Thyroid gland (tissue), 4 donors: ENCODE measurements at regions not wholly inside any gene's neighbourhood (a gene's known extent, or its start where the extent isn't known, plus 50 kb on each side); places are given as distances from the start of the nearest gene placed in this dataset. TPM values are rescaled to one million over a fixed set of nuclear protein-coding genes. Genes with fewer than 3 reads are reported as not detected.

Experiments
- DNase-seq, 2 donors: peaks; one replicate each; pipeline ENCODE4 v3.0.0-alpha.2; 2019
- H3K27ac ChIP-seq, 3 donors: fragments of 200-600 bp; sonication (generic); 1 replicate in 2 of 3; 2 replicates in 1 of 3; pipeline ENCODE4 v1.5.1; 2016 to 2019; ENCODE audit warnings: mild to moderate bottlenecking in 1 of 3, moderate library complexity in 1 of 3
- H3K27me3 ChIP-seq: fragments of 200-600 bp; sonication (generic); one replicate; pipeline ENCODE4 v1.5.1; 2019
- H3K36me3 ChIP-seq, 2 donors: fragments of 200-600 bp; sonication (generic); one replicate each; pipeline ENCODE4 v1.5.1; 2016 to 2019
- H3K4me1 ChIP-seq, 2 donors: fragments of 200-600 bp; sonication (generic); one replicate each; pipeline ENCODE4 v1.5.1; 2017 to 2019
- H3K4me3 ChIP-seq, 3 donors: fragments of 200-600 bp; sonication (generic); replicated peaks in 1 of 3; 1 replicate in 2 of 3; 2 replicates in 1 of 3; pipeline ENCODE4 v1.5.1; 2016; ENCODE audit warnings: mild to moderate bottlenecking in 1 of 3
- H3K9me3 ChIP-seq: fragments of 200-600 bp; sonication (generic); one replicate; pipeline ENCODE4 v1.5.1; 2017
- POLR2A ChIP-seq, 2 donors: fragments of 450-650 bp; IDR thresholded peaks; one replicate each; pipeline ENCODE4 v1.6.1; 2017; ENCODE audit warnings: antibody characterized with exemption in 2 of 2, mild to moderate bottlenecking in 2 of 2, moderate library complexity in 1 of 2
- WGBS, 2 donors: methylation state at CpG; one replicate each; pipeline ENCODE4 v1.1.5; 2017; 5-methylcytosine and 5-hydroxymethylcytosine counted together
- intact Hi-C: fragments of 100-400 bp; cut with DNase I; formaldehyde crosslinking; loops from one replicate; pipeline ENCODE4 v1.15.1; 2023
- microRNA counts, 2 donors: library from miRNA; unstranded; fragments of <30 nt; microRNA quantifications; one replicate each; lab custom pipeline; 2016 to 2017
- microRNA-seq: library from miRNA; unstranded; fragments of <30 nt; microRNA quantifications from one replicate; pipeline ENCODE4, GENCODE V29; 2016
- small RNA-seq: library from RNA; depleted of rRNA; stranded (forward); fragments of <200 nt; gene quantifications from one replicate; pipeline ENCODE3, GENCODE V24; 2016
- TF ChIP-seq, protein P1 (sequence below), 6 experiments: fragments of 200-600 bp in 3 of 6; fragments of 450-650 bp in 3 of 6; sonication (generic) in 3 of 6; IDR thresholded peaks; one replicate each; pipeline ENCODE4 v1.5.1; 2016 to 2019; ENCODE audit warnings: antibody characterized with exemption in 6 of 6, mild to moderate bottlenecking in 2 of 6, inconsistent platforms in 1 of 6, moderate library complexity in 1 of 6

- DNase-seq: no peak
- Histone ChIP-seq H3K4me3 (no peak overlapping the region), H3K4me1 (no peaks in the 10 kb centered on the region), H3K27ac (no peak overlapping the region), H3K9me3 (no peaks in the 10 kb centered on the region), H3K27me3 (no peaks in the 10 kb centered on the region), H3K36me3 (no peaks in the 10 kb centered on the region)
- 87% methylated on average over 2 of the region's 2 CpGs for WGBS, 2 donors
- no peak for TF ChIP-seq POLR2A (IDR thresholded peaks at IDR 0.05)
- TF ChIP-seq, protein P1, sequence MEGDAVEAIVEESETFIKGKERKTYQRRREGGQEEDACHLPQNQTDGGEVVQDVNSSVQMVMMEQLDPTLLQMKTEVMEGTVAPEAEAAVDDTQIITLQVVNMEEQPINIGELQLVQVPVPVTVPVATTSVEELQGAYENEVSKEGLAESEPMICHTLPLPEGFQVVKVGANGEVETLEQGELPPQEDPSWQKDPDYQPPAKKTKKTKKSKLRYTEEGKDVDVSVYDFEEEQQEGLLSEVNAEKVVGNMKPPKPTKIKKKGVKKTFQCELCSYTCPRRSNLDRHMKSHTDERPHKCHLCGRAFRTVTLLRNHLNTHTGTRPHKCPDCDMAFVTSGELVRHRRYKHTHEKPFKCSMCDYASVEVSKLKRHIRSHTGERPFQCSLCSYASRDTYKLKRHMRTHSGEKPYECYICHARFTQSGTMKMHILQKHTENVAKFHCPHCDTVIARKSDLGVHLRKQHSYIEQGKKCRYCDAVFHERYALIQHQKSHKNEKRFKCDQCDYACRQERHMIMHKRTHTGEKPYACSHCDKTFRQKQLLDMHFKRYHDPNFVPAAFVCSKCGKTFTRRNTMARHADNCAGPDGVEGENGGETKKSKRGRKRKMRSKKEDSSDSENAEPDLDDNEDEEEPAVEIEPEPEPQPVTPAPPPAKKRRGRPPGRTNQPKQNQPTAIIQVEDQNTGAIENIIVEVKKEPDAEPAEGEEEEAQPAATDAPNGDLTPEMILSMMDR (IDR thresholded peaks at IDR 0.05): no peak
- intact Hi-C loops: no loop called here
Measured at GRCh38 chr9:119436261-119436660, 67.0 kb upstream of the BRINP1 start.

DNA sequence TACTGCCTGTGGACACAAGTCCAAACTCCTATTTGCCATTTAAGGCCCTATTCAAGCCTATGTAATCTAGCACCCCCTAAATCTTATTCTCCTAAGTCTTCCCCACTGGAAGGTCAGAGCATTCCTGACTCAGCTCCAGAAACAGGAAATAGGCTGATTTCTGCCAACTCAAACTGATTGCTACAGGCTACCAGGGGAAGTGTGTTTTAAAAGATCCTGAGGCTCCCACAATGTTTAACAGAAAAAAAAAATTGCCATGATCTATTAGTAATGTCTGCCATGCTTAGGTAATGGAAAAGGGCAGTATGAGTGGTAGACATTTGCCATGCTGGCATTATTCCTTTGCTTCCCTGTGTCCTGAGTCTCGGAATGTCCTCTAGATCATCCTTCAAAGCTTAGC is 65.8 kb upstream of the BRINP1 start:
- DNase-seq: no peak
- TF ChIP-seq POLR2A (IDR thresholded peaks at IDR 0.05): no peak
- TF ChIP-seq, protein P1 (IDR thresholded peaks at IDR 0.05): no peak
- H3K36me3 ChIP-seq: no peaks in the 10 kb centered on the region
- no peak overlapping the region for H3K4me3 ChIP-seq
- H3K9me3 ChIP-seq: no peaks in the 10 kb centered on the region
- 68 to 82% methylated on average over 1 of the region's 1 CpG for WGBS, 2 donors
- no peaks in the 10 kb centered on the region for H3K4me1 ChIP-seq
- H3K27ac ChIP-seq: no peak overlapping the region
- H3K27me3 ChIP-seq: no peaks in the 10 kb centered on the region
- intact Hi-C loops: no loop called here

DNA sequence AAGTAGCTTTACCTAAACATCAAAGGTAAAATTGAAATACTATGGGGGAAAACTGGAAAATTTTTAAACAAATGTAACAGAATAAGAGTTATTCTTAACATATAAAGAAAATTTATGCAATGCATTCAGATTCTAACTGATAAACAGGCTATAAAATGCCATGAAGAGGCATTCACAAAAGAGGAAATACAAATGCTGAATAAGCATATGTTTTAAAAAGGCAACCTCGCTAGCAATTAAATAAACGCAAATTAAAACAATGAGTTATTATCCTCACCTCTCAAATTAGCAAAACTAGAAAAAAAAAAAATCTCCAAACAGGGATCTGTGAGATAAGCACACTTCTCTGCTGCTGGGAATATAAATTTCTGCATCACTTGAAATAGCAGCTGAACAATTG is 63.2 kb upstream of the BRINP1 start:
- H3K27me3 ChIP-seq: no peaks in the 10 kb centered on the region
- H3K36me3 ChIP-seq: no peaks in the 10 kb centered on the region
- DNase-seq: no peak
- H3K27ac ChIP-seq: no peak overlapping the region
- intact Hi-C loops: no loop called here
- TF ChIP-seq POLR2A (IDR thresholded peaks at IDR 0.05): no peak
- TF ChIP-seq, protein P1 (IDR thresholded peaks at IDR 0.05): no peak
- H3K4me3 ChIP-seq: no peak overlapping the region
- no peaks in the 10 kb centered on the region for H3K9me3 ChIP-seq
- no peaks in the 10 kb centered on the region for H3K4me1 ChIP-seq
- WGBS, 2 donors: 68 to 84% methylated on average over 2 of the region's 2 CpGs

- intact Hi-C loops: no loop called here
- no peak for DNase-seq
- no peak for TF ChIP-seq POLR2A (IDR thresholded peaks at IDR 0.05)
- TF ChIP-seq, protein P1 (IDR thresholded peaks at IDR 0.05): no peak
- no peaks in the 10 kb centered on the region for H3K27me3 ChIP-seq
- H3K36me3 ChIP-seq: no peaks in the 10 kb centered on the region
- no peaks in the 10 kb centered on the region for H3K4me1 ChIP-seq
- H3K27ac ChIP-seq: no peak overlapping the region
- no peaks in the 10 kb centered on the region for H3K9me3 ChIP-seq
- 73 to 79% methylated on average over 4 of the region's 4 CpGs for WGBS, 2 donors
- H3K4me3 ChIP-seq: no peak overlapping the region
Measured at GRCh38 chr9:119429302-119429701, 60.1 kb upstream of the BRINP1 start.

DNA sequence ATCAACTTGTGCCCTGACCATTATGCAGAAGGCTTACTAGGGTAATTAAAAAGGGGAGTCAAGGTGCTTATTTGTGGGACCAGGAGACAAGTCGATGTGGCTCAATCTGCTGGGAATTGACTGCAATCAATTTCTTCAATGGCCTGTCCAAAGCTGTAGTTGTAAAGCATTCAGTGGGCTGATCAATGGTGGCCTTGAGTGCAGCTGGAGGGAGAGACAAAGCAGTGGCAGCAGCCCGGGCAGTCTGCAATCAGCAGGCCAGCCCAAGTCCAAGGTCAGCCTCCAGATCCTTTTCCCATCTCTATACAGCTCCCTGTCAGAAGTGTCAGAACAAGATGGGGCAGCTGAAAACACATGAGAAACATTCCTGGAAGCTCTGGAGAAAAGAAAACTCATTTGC is 51.0 kb upstream of the BRINP1 start:
- no peaks in the 10 kb centered on the region for H3K36me3 ChIP-seq
- 64 to 69% methylated on average over 2 of the region's 2 CpGs for WGBS, 2 donors
- no peak for TF ChIP-seq POLR2A (IDR thresholded peaks at IDR 0.05)
- TF ChIP-seq, protein P1 (IDR thresholded peaks at IDR 0.05): no peak
- H3K4me3 ChIP-seq: no peak overlapping the region
- DNase-seq: no peak
- no peaks in the 10 kb centered on the region for H3K27me3 ChIP-seq
- no peaks in the 10 kb centered on the region for H3K4me1 ChIP-seq
- H3K27ac ChIP-seq: no peak overlapping the region
- H3K9me3 ChIP-seq: no peaks in the 10 kb centered on the region
- intact Hi-C loops: no loop called here

MicroRNA genes in the stretch of these regions (microRNA counts, 767-probe panel; counts per million panel counts)
- 0 counts per million in 2 donors for microRNA hsa-miR-147a (lab: Ali Mortazavi, UCI)

Small RNAs in the stretch of these regions (microRNA-seq; reads per million reads assigned to microRNA genes)
- gene MIR147A: not detected

Small RNAs in the stretch of these regions (small RNA-seq; reads per million reads assigned to genes)
- gene MIR147A: not detected
